Endothelial cell of umbilical vein (primary cell): ENCODE measurements at regions not wholly inside any gene's neighbourhood (a gene's known extent, or its start where the extent isn't known, plus 50 kb on each side); places are given as distances from the start of the nearest gene placed in this dataset.

Source experiments
- BruUV-seq: library from RNA; stranded (reverse); fragments of 400-500 nt; replicated peaks from 2 replicates; lab custom pipeline; 2021; lab: Mats Ljungman, UMichigan
- CTCF ChIA-PET: fragments of 300-600, 350-600 bp; sonication (Branson Sonifier 250); formaldehyde crosslinking; loops from one replicate; lab custom pipeline; 2021; ENCODE audit warnings: antibody characterized with exemption, inconsistent platforms; lab: Charles Lee
- POLR2A ChIA-PET: fragments of 300-600, 350-600 bp; sonication (Branson Sonifier 250); formaldehyde crosslinking; loops from one replicate; lab custom pipeline; 2021; ENCODE audit warnings: antibody characterized with exemption, inconsistent platforms; lab: Charles Lee
- DNase-seq: peaks from one replicate; pipeline ENCODE4 v3.0.0-alpha.2; 2011; ENCODE audit warnings: low read depth, low spot score
- FAIRE-seq: peaks from 2 replicates; lab custom pipeline; 2011; peaks lifted over from hg19 to GRCh38; lab: Jason Lieb, UNC
- H2AFZ ChIP-seq: 2 replicates; pipeline ENCODE4 v1.6.0; 2012; ENCODE audit warnings: low read depth, low read length, control low read depth, inconsistent platforms
- H3K27ac ChIP-seq: 2 replicates; pipeline ENCODE4 v1.5.1; 2011; ENCODE audit warnings: low read depth, mild to moderate bottlenecking, control low read depth, low read length, moderate library complexity; ENCODE audit not compliant: insufficient read depth
- H3K27me3 ChIP-seq, 2 experiments: 2 replicates each; pipeline versions ENCODE4 v1.6.0 to v1.6.1; 2011; ENCODE audit warnings: low read length in 2 of 2, mixed read lengths in 1 of 2; ENCODE audit not compliant: control insufficient read depth in 2 of 2, insufficient read depth in 2 of 2
- H3K36me3 ChIP-seq, 2 experiments: 2 replicates in 1 of 2; 3 replicates in 1 of 2; pipeline ENCODE4 v1.5.1; 2011; ENCODE audit warnings: low read length in 2 of 2, mild to moderate bottlenecking in 1 of 2, moderate library complexity in 1 of 2; ENCODE audit not compliant: control insufficient read depth in 2 of 2, insufficient read depth in 2 of 2; ENCODE audit errors: extremely low read depth in 1 of 2
- H3K4me1 ChIP-seq: 3 replicates; pipeline ENCODE4 v1.5.1; 2011; ENCODE audit warnings: mild to moderate bottlenecking, low read length; ENCODE audit not compliant: control insufficient read depth, insufficient read depth; ENCODE audit errors: extremely low read depth
- H3K4me2 ChIP-seq: 2 replicates; pipeline ENCODE4 v1.6.1; 2011; ENCODE audit warnings: low read length, control low read depth, mixed read lengths; ENCODE audit not compliant: insufficient read depth
- H3K4me3 ChIP-seq, 3 experiments: fragments of 200-600 bp in 1 of 3; sonication (generic), shearing (Covaris generic) in 1 of 3; replicated peaks in 1 of 3; 2 replicates each; pipeline ENCODE4 v1.5.1; 2011 to 2016; ENCODE audit warnings: control low read depth in 3 of 3, low read length in 3 of 3, mild to moderate bottlenecking in 2 of 3, inconsistent platforms in 1 of 3, low read depth in 1 of 3, moderate library complexity in 1 of 3; ENCODE audit not compliant: insufficient read depth in 1 of 3
- H3K79me2 ChIP-seq: 2 replicates; pipeline ENCODE4 v1.6.0; 2012; ENCODE audit warnings: low read length, inconsistent platforms; ENCODE audit not compliant: control insufficient read depth, insufficient read depth
- H3K9ac ChIP-seq: replicated peaks from 2 replicates; pipeline ENCODE3; 2011; ENCODE audit warnings: low read length, control low read depth; ENCODE audit not compliant: insufficient read depth; ENCODE audit errors: extremely low read depth
- H3K9me1 ChIP-seq: replicated peaks from 3 replicates; pipeline ENCODE4 v1.6.0; 2011; ENCODE audit warnings: mild to moderate bottlenecking, low read length; ENCODE audit not compliant: control insufficient read depth, insufficient read depth; ENCODE audit errors: extremely low read depth
- H3K9me3 ChIP-seq: replicated peaks from 2 replicates; pipeline ENCODE4 v1.5.1; 2012; ENCODE audit warnings: low read length, inconsistent platforms; ENCODE audit not compliant: control insufficient read depth, insufficient read depth
- H4K20me1 ChIP-seq: replicated peaks from 2 replicates; pipeline ENCODE3; 2011; ENCODE audit warnings: mild to moderate bottlenecking, low read length; ENCODE audit not compliant: control insufficient read depth, insufficient read depth; ENCODE audit errors: extremely low read depth
- EZH2 ChIP-seq: IDR thresholded peaks from 2 replicates; pipeline ENCODE4 v1.6.1; 2012; ENCODE audit warnings: borderline replicate concordance, low read depth, mild to moderate bottlenecking, moderate library complexity, low read length, inconsistent platforms; ENCODE audit not compliant: severe bottlenecking
- GATA2 ChIP-seq: IDR thresholded peaks from 2 replicates; pipeline ENCODE4 v1.7.0; 2011; ENCODE audit warnings: low read depth, mild to moderate bottlenecking, moderate library complexity, mixed read lengths, low read length; ENCODE audit not compliant: insufficient read length, insufficient read depth
- JUN ChIP-seq: IDR thresholded peaks from 2 replicates; pipeline ENCODE4 v1.6.1; 2011; ENCODE audit warnings: borderline replicate concordance, low read depth; ENCODE audit not compliant: insufficient read length, insufficient read depth
- MYC ChIP-seq: IDR thresholded peaks from one replicate; pipeline ENCODE4 v1.6.1; 2011; ENCODE audit warnings: mild to moderate bottlenecking, low read depth, low read length
- POLR2AphosphoS5 ChIP-seq: IDR thresholded peaks from 2 replicates; pipeline ENCODE4 v1.6.1; 2012; ENCODE audit warnings: low read depth, mild to moderate bottlenecking, control low read depth, low read length, moderate library complexity; ENCODE audit not compliant: insufficient read depth
- dilution Hi-C: fragments of 300-500 bp; cut with MboI; formaldehyde crosslinking; loops from one replicate; pipeline ENCODE4 v1.15.0; 2019; ENCODE audit warnings: low sequenced_read_pairs; ENCODE audit not compliant: extremely low pct_ligation_motif_present
- intact Hi-C: fragments of 100-400 bp; cut with micrococcal nuclease; formaldehyde crosslinking; loops from one replicate; pipeline ENCODE4 v1.10.0; 2022
- TF ChIP-seq, protein P1 (sequence below), 2 donors: IDR thresholded peaks; 1 replicate in 1 of 2; 2 replicates in 1 of 2; pipeline ENCODE4 v1.5.1; 2011; ENCODE audit warnings: low read length in 2 of 2, mild to moderate bottlenecking in 2 of 2, moderate library complexity in 2 of 2, control low read depth in 1 of 2, inconsistent platforms in 1 of 2, low read depth in 1 of 2; ENCODE audit not compliant: insufficient read depth in 1 of 2; ENCODE audit errors: extremely low read depth in 1 of 2
- TF ChIP-seq, protein P2 (sequence below): IDR thresholded peaks from 2 replicates; pipeline ENCODE4 v1.6.1; 2011; ENCODE audit not compliant: insufficient read depth, insufficient read length

DNA sequence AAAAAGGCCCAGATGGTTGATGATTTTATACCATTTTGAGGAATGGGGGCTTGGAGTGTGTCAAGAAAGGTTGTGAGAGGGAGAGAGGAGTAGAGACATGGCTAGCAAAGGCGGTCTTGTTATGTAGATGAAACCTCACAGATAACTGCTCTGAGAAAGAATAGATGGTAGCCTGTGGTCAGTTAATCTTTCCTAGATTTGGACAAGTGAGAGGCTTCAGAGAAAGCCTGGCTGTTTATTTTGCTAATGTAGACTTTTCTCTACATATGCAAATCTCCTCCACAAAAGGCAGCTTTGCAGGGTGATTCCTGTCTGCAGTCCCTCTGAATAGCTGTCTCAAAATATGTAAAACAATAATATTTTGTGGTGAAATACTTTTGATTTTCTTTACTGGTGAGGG is 177.3 kb downstream of the OTOL1 start:
- H3K27me3 ChIP-seq: no peaks in the 10 kb centered on the region
- BruUV-seq: no TSS peak
- no peak overlapping the region for H3K4me2 ChIP-seq
- no peak overlapping the region for H3K27ac ChIP-seq
- H3K9me3 ChIP-seq: peaks cover 5% of the 10 kb centered on the region
- dilution Hi-C loops: no loop called here
- POLR2A ChIA-PET: no interaction called here
- CTCF ChIA-PET: no interaction called here
- TF ChIP-seq, protein P1, sequence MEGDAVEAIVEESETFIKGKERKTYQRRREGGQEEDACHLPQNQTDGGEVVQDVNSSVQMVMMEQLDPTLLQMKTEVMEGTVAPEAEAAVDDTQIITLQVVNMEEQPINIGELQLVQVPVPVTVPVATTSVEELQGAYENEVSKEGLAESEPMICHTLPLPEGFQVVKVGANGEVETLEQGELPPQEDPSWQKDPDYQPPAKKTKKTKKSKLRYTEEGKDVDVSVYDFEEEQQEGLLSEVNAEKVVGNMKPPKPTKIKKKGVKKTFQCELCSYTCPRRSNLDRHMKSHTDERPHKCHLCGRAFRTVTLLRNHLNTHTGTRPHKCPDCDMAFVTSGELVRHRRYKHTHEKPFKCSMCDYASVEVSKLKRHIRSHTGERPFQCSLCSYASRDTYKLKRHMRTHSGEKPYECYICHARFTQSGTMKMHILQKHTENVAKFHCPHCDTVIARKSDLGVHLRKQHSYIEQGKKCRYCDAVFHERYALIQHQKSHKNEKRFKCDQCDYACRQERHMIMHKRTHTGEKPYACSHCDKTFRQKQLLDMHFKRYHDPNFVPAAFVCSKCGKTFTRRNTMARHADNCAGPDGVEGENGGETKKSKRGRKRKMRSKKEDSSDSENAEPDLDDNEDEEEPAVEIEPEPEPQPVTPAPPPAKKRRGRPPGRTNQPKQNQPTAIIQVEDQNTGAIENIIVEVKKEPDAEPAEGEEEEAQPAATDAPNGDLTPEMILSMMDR (IDR thresholded peaks at IDR 0.05; ENCODE audit: extremely low read depth in 1 of 2, insufficient read depth in 1 of 2, low read depth in 1 of 2, low read length in 2 of 2): no peak
- TF ChIP-seq GATA2 (no peak), MYC (no peak), JUN (no peak), EZH2 (no peak), POLR2AphosphoS5 (no peak)
- TF ChIP-seq, protein P2, sequence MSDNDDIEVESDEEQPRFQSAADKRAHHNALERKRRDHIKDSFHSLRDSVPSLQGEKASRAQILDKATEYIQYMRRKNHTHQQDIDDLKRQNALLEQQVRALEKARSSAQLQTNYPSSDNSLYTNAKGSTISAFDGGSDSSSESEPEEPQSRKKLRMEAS: no peak
- H3K36me3 ChIP-seq: no peaks in the 10 kb centered on the region
- no peaks in the 10 kb centered on the region for H4K20me1 ChIP-seq
- intact Hi-C loops: no loop called here
- DNase-seq (no peak), FAIRE-seq (no peak)
- H2AFZ ChIP-seq: no peak overlapping the region
- no peak overlapping the region for H3K9ac ChIP-seq
- H3K9me1 ChIP-seq: no peaks in the 10 kb centered on the region
- H3K79me2 ChIP-seq: no peaks in the 10 kb centered on the region
- H3K4me3 ChIP-seq: no peak overlapping the region
- H3K4me1 ChIP-seq: no peaks in the 10 kb centered on the region
